ENCODE measurements at regions not wholly inside any gene's neighbourhood (a gene's known extent, or its start where the extent isn't known, plus 50 kb on each side); places are given as distances from the start of the nearest gene placed in this dataset.

DNA sequence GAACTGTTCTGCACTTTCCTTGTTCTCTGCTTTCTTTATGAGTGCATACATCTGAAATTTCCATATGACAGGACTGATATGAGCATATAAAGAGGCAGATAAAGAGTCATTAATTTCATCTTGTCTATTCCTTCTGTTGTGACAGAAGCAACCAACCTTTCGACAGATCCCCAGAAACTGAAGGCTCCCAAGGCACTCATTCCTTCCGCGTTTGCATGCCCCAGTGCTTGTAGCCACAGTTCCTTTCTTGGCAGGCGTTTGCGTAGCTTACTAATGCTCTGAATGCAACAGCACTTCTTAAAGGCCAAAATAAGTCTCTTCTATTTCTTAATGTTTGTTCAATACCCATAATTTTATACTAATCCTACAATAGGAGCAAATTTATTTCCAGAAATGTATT, 94.0 kb upstream of the TBL1X start:
- H3K27ac ChIP-seq (ENCODE audit: low read length): no peak overlapping the region
- no peak overlapping the region for H3K4me3 ChIP-seq (ENCODE audit: low read length)
- H4K20me1 ChIP-seq (ENCODE audit: insufficient read depth): no peaks in the 10 kb centered on the region
- H3K36me3 ChIP-seq (ENCODE audit: insufficient read depth, low read length): no peaks in the 10 kb centered on the region
- TF ChIP-seq RAD21 (conservative IDR thresholded peaks at IDR 0.05): no peak
- TF ChIP-seq EP300 (conservative IDR thresholded peaks at IDR 0.05; ENCODE audit: poor library complexity, severe bottlenecking): peak; percentile 85
- peak; percentile 76 for TF ChIP-seq POLR2AphosphoS5 (IDR thresholded peaks at IDR 0.05)
- no peaks in the 10 kb centered on the region for H3F3A ChIP-seq (ENCODE audit: insufficient read depth, low read length, poor library complexity, severe bottlenecking)
- no peaks in the 10 kb centered on the region for H3K9me2 ChIP-seq (ENCODE audit: insufficient read depth, low read length)
- H3K79me2 ChIP-seq (replicated peaks; ENCODE audit: insufficient read depth, low read length): no peaks in the 10 kb centered on the region
- H3K9me3 ChIP-seq (ENCODE audit: low read length): no peaks in the 10 kb centered on the region
- no peak overlapping the region for H3K4me2 ChIP-seq (ENCODE audit: low read length)
- no peaks in the 10 kb centered on the region for H3K27me3 ChIP-seq (ENCODE audit: insufficient read depth, low read depth, low read length)
- no peak overlapping the region for H2AFZ ChIP-seq (ENCODE audit: low read depth, low read length)
- no peak overlapping the region for H3K9ac ChIP-seq (ENCODE audit: low read length)

DNA sequence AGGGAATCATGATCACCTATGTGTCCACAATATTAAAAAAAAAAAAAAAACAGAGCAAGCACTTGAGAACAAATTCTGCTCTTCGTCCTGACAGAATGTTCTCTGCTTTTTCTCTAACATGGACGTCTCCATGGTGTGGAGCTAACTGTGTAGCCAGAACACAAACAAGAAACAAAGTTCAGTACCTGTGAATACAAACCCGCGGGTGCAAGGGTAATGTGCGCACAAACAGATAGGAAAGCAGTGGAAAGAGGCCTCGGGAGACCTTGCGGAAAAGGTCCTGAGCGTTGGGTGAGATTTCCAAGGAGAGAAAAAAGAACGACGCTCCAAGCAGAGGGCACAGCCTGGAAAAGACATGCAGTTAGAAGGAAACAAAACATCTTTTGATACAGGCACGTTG, 92.0 kb upstream of the TBL1X start:
- Histone ChIP-seq H3K27me3 (ENCODE audit: insufficient read depth, low read depth, low read length) (no peaks in the 10 kb centered on the region), H3K9ac (ENCODE audit: low read length) (no peak overlapping the region), H3K36me3 (ENCODE audit: insufficient read depth, low read length) (no peaks in the 10 kb centered on the region), H3K9me2 (ENCODE audit: insufficient read depth, low read length) (no peaks in the 10 kb centered on the region), H3K79me2 (replicated peaks; ENCODE audit: insufficient read depth, low read length) (no peaks in the 10 kb centered on the region), H3F3A (ENCODE audit: insufficient read depth, low read length, poor library complexity, severe bottlenecking) (no peaks in the 10 kb centered on the region), H3K27ac (ENCODE audit: low read length) (no peak overlapping the region), H4K20me1 (ENCODE audit: insufficient read depth) (no peaks in the 10 kb centered on the region), H3K4me3 (ENCODE audit: low read length) (no peak overlapping the region), H3K4me2 (ENCODE audit: low read length) (no peak overlapping the region), H3K9me3 (ENCODE audit: low read length) (no peaks in the 10 kb centered on the region), H2AFZ (ENCODE audit: low read depth, low read length) (no peak overlapping the region)
- TF ChIP-seq SMC3 (conservative IDR thresholded peaks at IDR 0.05; ENCODE audit: poor library complexity) (no peak), EZH2 (IDR thresholded peaks at IDR 0.05; ENCODE audit: borderline replicate concordance, insufficient read depth, low read length, poor library complexity, severe bottlenecking) (no peak), POLR2AphosphoS5 (IDR thresholded peaks at IDR 0.05) (no peak), TAF1 (IDR thresholded peaks at IDR 0.05; ENCODE audit: low read depth) (no peak), MXI1 (conservative IDR thresholded peaks at IDR 0.05; ENCODE audit: poor library complexity, severe bottlenecking) (no peak), EP300 (conservative IDR thresholded peaks at IDR 0.05; ENCODE audit: poor library complexity, severe bottlenecking) (no peak), RAD21 (conservative IDR thresholded peaks at IDR 0.05) (no peak)
- TF ChIP-seq, protein P1, sequence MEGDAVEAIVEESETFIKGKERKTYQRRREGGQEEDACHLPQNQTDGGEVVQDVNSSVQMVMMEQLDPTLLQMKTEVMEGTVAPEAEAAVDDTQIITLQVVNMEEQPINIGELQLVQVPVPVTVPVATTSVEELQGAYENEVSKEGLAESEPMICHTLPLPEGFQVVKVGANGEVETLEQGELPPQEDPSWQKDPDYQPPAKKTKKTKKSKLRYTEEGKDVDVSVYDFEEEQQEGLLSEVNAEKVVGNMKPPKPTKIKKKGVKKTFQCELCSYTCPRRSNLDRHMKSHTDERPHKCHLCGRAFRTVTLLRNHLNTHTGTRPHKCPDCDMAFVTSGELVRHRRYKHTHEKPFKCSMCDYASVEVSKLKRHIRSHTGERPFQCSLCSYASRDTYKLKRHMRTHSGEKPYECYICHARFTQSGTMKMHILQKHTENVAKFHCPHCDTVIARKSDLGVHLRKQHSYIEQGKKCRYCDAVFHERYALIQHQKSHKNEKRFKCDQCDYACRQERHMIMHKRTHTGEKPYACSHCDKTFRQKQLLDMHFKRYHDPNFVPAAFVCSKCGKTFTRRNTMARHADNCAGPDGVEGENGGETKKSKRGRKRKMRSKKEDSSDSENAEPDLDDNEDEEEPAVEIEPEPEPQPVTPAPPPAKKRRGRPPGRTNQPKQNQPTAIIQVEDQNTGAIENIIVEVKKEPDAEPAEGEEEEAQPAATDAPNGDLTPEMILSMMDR (IDR thresholded peaks at IDR 0.05; ENCODE audit: poor library complexity, severe bottlenecking): no peak
- TF ChIP-seq, protein P2, sequence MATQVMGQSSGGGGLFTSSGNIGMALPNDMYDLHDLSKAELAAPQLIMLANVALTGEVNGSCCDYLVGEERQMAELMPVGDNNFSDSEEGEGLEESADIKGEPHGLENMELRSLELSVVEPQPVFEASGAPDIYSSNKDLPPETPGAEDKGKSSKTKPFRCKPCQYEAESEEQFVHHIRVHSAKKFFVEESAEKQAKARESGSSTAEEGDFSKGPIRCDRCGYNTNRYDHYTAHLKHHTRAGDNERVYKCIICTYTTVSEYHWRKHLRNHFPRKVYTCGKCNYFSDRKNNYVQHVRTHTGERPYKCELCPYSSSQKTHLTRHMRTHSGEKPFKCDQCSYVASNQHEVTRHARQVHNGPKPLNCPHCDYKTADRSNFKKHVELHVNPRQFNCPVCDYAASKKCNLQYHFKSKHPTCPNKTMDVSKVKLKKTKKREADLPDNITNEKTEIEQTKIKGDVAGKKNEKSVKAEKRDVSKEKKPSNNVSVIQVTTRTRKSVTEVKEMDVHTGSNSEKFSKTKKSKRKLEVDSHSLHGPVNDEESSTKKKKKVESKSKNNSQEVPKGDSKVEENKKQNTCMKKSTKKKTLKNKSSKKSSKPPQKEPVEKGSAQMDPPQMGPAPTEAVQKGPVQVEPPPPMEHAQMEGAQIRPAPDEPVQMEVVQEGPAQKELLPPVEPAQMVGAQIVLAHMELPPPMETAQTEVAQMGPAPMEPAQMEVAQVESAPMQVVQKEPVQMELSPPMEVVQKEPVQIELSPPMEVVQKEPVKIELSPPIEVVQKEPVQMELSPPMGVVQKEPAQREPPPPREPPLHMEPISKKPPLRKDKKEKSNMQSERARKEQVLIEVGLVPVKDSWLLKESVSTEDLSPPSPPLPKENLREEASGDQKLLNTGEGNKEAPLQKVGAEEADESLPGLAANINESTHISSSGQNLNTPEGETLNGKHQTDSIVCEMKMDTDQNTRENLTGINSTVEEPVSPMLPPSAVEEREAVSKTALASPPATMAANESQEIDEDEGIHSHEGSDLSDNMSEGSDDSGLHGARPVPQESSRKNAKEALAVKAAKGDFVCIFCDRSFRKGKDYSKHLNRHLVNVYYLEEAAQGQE (IDR thresholded peaks at IDR 0.05; ENCODE audit: borderline replicate concordance): no peak

DNA sequence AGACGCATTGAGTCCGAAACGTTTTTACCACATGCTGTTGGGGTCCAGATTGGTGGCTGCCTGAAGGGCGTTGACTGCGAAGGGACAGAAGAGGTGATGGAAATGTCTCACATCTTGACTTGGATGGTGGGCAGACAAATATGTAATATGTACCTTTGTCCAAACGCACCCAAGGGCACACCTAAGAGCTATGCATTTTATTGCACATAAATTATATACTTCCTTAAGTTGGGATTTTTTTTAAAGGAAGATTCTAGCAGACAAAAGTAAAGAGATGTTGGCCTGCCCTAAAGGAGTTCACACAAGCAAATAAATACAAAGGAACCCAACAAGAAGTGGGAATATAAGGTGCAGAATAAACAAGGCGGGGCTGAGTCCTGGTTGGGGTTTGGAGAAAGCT, 91.1 kb upstream of the TBL1X start:
- no peaks in the 10 kb centered on the region for H3K79me2 ChIP-seq (replicated peaks; ENCODE audit: insufficient read depth, low read length)
- H3K36me3 ChIP-seq (ENCODE audit: insufficient read depth, low read length): no peaks in the 10 kb centered on the region
- no peaks in the 10 kb centered on the region for H3K9me3 ChIP-seq (ENCODE audit: low read length)
- H3K4me3 ChIP-seq (ENCODE audit: low read length): no peak overlapping the region
- H2AFZ ChIP-seq (ENCODE audit: low read depth, low read length): no peak overlapping the region
- H3K27me3 ChIP-seq (ENCODE audit: insufficient read depth, low read depth, low read length): no peaks in the 10 kb centered on the region
- no peaks in the 10 kb centered on the region for H4K20me1 ChIP-seq (ENCODE audit: insufficient read depth)
- TF ChIP-seq EZH2 (IDR thresholded peaks at IDR 0.05; ENCODE audit: borderline replicate concordance, insufficient read depth, low read length, poor library complexity, severe bottlenecking): no peak
- no peak for TF ChIP-seq EP300 (conservative IDR thresholded peaks at IDR 0.05; ENCODE audit: poor library complexity, severe bottlenecking)
- TF ChIP-seq RAD21 (conservative IDR thresholded peaks at IDR 0.05): no peak
- no peak for TF ChIP-seq MXI1 (conservative IDR thresholded peaks at IDR 0.05; ENCODE audit: poor library complexity, severe bottlenecking)
- TF ChIP-seq POLR2AphosphoS5 (IDR thresholded peaks at IDR 0.05): no peak
- TF ChIP-seq TAF1 (IDR thresholded peaks at IDR 0.05; ENCODE audit: low read depth): no peak
- TF ChIP-seq SMC3 (conservative IDR thresholded peaks at IDR 0.05; ENCODE audit: poor library complexity): no peak
- TF ChIP-seq, protein P2 (IDR thresholded peaks at IDR 0.05; ENCODE audit: borderline replicate concordance): no peak
- no peak overlapping the region for H3K27ac ChIP-seq (ENCODE audit: low read length)
- no peak overlapping the region for H3K4me2 ChIP-seq (ENCODE audit: low read length)
- H3F3A ChIP-seq (ENCODE audit: insufficient read depth, low read length, poor library complexity, severe bottlenecking): no peaks in the 10 kb centered on the region
- H3K9me2 ChIP-seq (ENCODE audit: insufficient read depth, low read length): no peaks in the 10 kb centered on the region
- H3K9ac ChIP-seq (ENCODE audit: low read length): no peak overlapping the region
